ENCODE measurements at regions not wholly inside any gene's neighbourhood (a gene's known extent, or its start where the extent isn't known, plus 50 kb on each side); places are given as distances from the start of the nearest gene placed in this dataset.

DNA sequence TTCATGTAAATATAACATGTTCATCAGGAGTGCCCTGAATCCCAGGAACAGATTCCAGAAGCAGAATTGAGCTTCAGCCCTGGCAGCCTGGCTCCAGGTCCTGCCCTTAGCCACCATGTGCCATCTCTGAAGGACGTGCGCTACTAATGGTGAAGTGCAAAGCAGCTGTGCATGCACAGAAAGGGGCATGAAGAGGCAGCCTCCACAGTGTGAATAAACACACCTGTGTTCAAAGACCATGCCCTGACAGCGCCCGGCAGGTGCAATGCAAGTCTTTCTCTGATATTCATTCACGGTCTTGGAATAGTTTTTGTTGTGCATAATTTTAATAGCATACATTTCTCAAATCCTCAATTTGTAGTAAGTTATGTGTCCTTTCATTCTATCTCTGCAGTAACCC is 250.4 kb upstream of the TCERG1L start:
- TF ChIP-seq, protein P1, sequence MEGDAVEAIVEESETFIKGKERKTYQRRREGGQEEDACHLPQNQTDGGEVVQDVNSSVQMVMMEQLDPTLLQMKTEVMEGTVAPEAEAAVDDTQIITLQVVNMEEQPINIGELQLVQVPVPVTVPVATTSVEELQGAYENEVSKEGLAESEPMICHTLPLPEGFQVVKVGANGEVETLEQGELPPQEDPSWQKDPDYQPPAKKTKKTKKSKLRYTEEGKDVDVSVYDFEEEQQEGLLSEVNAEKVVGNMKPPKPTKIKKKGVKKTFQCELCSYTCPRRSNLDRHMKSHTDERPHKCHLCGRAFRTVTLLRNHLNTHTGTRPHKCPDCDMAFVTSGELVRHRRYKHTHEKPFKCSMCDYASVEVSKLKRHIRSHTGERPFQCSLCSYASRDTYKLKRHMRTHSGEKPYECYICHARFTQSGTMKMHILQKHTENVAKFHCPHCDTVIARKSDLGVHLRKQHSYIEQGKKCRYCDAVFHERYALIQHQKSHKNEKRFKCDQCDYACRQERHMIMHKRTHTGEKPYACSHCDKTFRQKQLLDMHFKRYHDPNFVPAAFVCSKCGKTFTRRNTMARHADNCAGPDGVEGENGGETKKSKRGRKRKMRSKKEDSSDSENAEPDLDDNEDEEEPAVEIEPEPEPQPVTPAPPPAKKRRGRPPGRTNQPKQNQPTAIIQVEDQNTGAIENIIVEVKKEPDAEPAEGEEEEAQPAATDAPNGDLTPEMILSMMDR (IDR thresholded peaks at IDR 0.05), result no peak
- no peak for TF ChIP-seq POLR2A (IDR thresholded peaks at IDR 0.05)
- Histone ChIP-seq H3K4me1 (no peaks in the 10 kb centered on the region), H3K36me3 (no peaks in the 10 kb centered on the region), H3K27ac (no peak overlapping the region), H3K4me3 (no peak overlapping the region), H3K9me3 (no peaks in the 10 kb centered on the region), H3K27me3 (no peaks in the 10 kb centered on the region)
- intact Hi-C loops (cut with DNase I; ENCODE audit: low total_unique reads), result no loop called here
- DNase-seq, result no peak

DNA sequence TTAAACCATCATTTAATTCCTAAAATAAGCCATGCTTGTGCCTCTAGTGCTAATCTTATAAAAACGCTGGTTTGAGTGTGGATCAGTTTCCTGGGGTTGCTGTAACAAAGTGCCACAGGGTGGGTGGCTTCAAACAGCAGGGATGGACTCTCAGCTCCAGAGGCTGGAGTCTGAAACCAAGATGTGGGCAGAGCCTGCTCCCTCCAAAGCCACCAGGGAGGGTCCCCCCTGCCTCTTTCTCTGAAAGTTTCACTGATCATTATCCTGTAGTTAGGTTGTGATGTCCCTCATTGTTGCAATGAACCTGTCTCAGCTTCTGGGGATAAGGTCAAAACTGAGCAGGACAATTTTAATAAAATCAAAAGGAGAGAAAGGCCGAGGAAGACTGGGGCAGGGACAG is 251.9 kb upstream of the TCERG1L start:
- intact Hi-C loops (cut with DNase I; ENCODE audit: low total_unique reads), result no loop called here
- H3K4me1 ChIP-seq, result no peaks in the 10 kb centered on the region
- TF ChIP-seq POLR2A (IDR thresholded peaks at IDR 0.05), result no peak
- TF ChIP-seq, protein P1 (IDR thresholded peaks at IDR 0.05), result no peak
- no peaks in the 10 kb centered on the region for H3K9me3 ChIP-seq
- no peak overlapping the region for H3K4me3 ChIP-seq
- no peak overlapping the region for H3K27ac ChIP-seq
- DNase-seq, result no peak
- no peaks in the 10 kb centered on the region for H3K27me3 ChIP-seq
- H3K36me3 ChIP-seq, result no peaks in the 10 kb centered on the region

DNA sequence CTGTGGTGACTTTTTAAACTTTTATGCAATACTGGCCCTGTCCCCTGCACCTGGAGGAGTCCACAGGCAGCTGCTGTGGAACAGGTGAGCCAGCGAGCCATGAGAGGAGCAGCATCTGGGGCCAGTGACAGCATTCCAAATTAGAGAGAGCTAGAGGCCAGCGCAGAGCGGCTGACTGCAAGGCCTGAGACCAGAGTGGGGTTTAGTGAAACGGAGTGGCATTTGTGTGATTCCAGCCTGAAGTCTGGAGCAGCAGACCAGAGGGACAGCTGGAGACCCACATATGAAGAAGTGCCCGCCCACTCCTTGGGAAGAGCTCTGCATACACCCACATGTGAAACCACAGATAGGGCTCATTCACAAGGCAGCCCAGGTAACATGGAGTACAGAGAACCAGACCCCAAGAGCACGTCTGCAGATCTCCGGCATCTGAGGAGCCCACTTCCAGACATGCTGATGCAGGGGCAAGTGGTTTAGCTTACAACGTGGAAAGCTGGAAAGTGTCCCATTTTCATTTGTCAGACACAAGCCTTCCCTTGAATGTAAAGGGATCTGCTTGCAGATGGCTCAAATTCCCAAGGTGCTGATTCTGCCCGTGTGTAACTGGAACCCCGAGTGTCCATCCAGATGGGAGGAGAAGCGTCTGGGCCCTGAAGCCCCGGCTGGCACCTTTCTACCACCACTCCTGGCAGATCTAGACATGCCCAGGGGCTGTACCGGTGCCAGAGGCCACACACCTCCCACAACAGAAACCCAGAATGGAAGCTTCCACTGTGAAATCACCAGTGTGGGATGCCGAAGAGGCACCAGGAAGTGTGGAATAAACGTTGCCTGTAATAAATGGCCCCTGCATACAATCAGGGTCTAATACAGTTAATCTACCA is 256.0 kb upstream of the TCERG1L start:
- no peaks in the 10 kb centered on the region for H3K27me3 ChIP-seq
- DNase-seq, result no peak
- no peak overlapping the region for H3K27ac ChIP-seq
- intact Hi-C loops (cut with DNase I; ENCODE audit: low total_unique reads), result no loop called here
- H3K4me1 ChIP-seq, result no peaks in the 10 kb centered on the region
- no peaks in the 10 kb centered on the region for H3K9me3 ChIP-seq
- no peak for TF ChIP-seq POLR2A (IDR thresholded peaks at IDR 0.05)
- TF ChIP-seq, protein P1 (IDR thresholded peaks at IDR 0.05), result no peak
- no peak overlapping the region for H3K4me3 ChIP-seq
- no peaks in the 10 kb centered on the region for H3K36me3 ChIP-seq

DNA sequence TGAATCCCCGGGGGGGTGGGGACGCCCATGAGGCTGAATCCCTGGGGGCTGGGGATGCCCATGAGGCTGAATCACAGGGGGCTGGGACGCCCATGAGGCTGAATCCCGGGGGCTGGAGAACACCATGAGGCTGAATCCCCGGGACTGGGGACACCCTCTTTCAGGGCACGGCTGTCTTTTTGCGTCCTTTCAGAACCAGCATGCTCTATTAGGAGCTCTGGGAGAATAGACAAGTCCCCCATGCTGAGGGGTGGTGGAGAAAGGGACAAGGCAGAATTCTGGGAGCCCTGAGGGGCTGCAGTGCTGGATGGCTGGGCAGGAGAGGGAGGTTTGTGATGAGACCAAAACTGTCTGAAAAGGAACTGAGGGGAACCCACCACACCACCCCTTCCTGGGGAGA is 257.3 kb upstream of the TCERG1L start:
- DNase-seq, result no peak
- Histone ChIP-seq H3K9me3 (no peaks in the 10 kb centered on the region), H3K27me3 (no peaks in the 10 kb centered on the region), H3K27ac (no peak overlapping the region), H3K4me1 (no peaks in the 10 kb centered on the region), H3K36me3 (no peaks in the 10 kb centered on the region), H3K4me3 (no peak overlapping the region)
- intact Hi-C loops (cut with DNase I; ENCODE audit: low total_unique reads), result no loop called here
- TF ChIP-seq, protein P1 (IDR thresholded peaks at IDR 0.05), result no peak
- no peak for TF ChIP-seq POLR2A (IDR thresholded peaks at IDR 0.05)

DNA sequence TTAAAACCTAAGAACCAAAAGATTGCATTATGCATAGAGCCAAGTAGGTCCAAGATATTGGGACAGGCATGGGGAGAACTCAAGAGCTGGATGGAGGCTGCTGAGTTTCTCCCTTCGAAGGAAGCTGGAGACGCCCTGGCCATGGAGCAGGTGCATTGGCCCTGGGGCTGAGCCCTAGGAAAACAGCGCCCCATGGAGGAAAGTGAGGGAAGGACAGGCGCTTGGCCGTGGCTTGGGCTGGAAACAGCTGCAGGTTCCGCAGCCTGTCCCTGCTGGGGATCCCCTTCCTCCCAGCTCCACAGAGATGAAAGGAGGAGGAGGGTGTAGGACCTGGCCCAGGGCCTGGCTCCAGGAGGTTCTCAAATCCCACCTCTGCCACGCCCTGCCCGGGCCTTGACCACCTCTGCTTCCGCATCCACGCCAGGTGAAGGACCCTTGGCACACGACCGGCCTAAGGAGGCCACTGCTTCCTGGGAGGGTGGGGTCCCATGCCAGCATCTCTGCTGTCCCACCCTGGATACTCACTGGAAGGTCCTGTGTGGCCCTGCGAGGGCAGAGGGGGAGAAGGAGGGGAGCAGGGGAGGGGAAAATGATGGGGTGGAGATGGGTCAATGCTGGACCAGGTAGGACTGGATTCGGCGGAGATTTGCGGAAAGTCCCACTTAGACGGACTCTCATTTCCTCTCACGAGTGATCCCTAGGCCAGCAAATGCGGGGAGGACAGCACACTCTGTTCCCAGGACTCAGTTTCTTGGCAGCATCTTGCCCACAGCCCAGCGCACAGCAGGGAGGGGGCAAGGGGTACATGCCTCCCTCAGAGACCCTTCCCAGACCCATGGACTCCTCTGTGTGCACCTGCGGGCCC is 258.6 kb upstream of the TCERG1L start:
- DNase-seq, result no peak
- no peaks in the 10 kb centered on the region for H3K36me3 ChIP-seq
- no peak overlapping the region for H3K27ac ChIP-seq
- H3K4me3 ChIP-seq, result no peak overlapping the region
- no peaks in the 10 kb centered on the region for H3K27me3 ChIP-seq
- intact Hi-C loops (cut with DNase I; ENCODE audit: low total_unique reads), result no loop called here
- no peaks in the 10 kb centered on the region for H3K9me3 ChIP-seq
- no peak for TF ChIP-seq POLR2A (IDR thresholded peaks at IDR 0.05)
- TF ChIP-seq, protein P1 (IDR thresholded peaks at IDR 0.05), result no peak
- H3K4me1 ChIP-seq, result no peaks in the 10 kb centered on the region

Data from uterus (tissue), 3 donors.